ENCODE measurements at regions not wholly inside any gene's neighbourhood (a gene's known extent, or its start where the extent isn't known, plus 50 kb on each side); places are given as distances from the start of the nearest gene placed in this dataset.

- intact Hi-C loops (cut with micrococcal nuclease; ENCODE audit: unreplicated experiment), result no loop called here
- TF ChIP-seq REST (IDR thresholded peaks at IDR 0.05; ENCODE audit: insufficient read depth in 1 of 2, low read depth in 2 of 2, low read length in 1 of 2), result no peak
- TF ChIP-seq CTCF (IDR thresholded peaks at IDR 0.05), result no peak
- no peak for TF ChIP-seq TCF7L2 (IDR thresholded peaks at IDR 0.05; ENCODE audit: low read depth, low read length)
- TF ChIP-seq POLR2AphosphoS5 (IDR thresholded peaks at IDR 0.05; ENCODE audit: low read depth, low read length), result no peak
- no peak for TF ChIP-seq SIN3A (IDR thresholded peaks at IDR 0.05; ENCODE audit: borderline replicate concordance, insufficient read depth, low read depth, low read length)
- no peaks in the 10 kb centered on the region for H3K4me1 ChIP-seq (ENCODE audit: control insufficient read depth, insufficient read depth, low read length)
- H3K4me3 ChIP-seq (ENCODE audit: low read depth in 2 of 2, low read length in 2 of 2), result no peak overlapping the region
- ChIA-PET POLR2A (no interaction called here), CTCF (no interaction called here)
- ATAC-seq (no peak), DNase-seq (ENCODE audit: low read depth, low spot score) (no peak)
- no peak overlapping the region for H3K27ac ChIP-seq (ENCODE audit: low read length)
- in situ Hi-C loops (cut with HindIII; ENCODE audit: low pct_unique_long_range_greater_than_20kb, low sequenced_read_pairs), result no loop called here
- no TSS peak for BruUV-seq (replicated peaks)
- no peaks in the 10 kb centered on the region for H3K27me3 ChIP-seq (ENCODE audit: control insufficient read depth, insufficient read depth, low read length)
- no peaks in the 10 kb centered on the region for H3K9me3 ChIP-seq (ENCODE audit: control insufficient read depth, insufficient read depth, low read depth, low read length)
- H3K36me3 ChIP-seq (ENCODE audit: control insufficient read depth, insufficient read depth, low read length), result no peaks in the 10 kb centered on the region
These were observed 84.7 kb upstream of the BRINP1 start for GRCh38 chr9:119453980-119454379.

GRCh38 chr9:119453490-119453911 lies 84.3 kb upstream of the BRINP1 start:
- H3K36me3 ChIP-seq (ENCODE audit: control insufficient read depth, insufficient read depth, low read length), result no peaks in the 10 kb centered on the region
- in situ Hi-C loops (cut with HindIII; ENCODE audit: low pct_unique_long_range_greater_than_20kb, low sequenced_read_pairs), result no loop called here
- no peak overlapping the region for H3K4me3 ChIP-seq (ENCODE audit: low read depth in 2 of 2, low read length in 2 of 2)
- TF ChIP-seq SIN3A (IDR thresholded peaks at IDR 0.05; ENCODE audit: borderline replicate concordance, insufficient read depth, low read depth, low read length), result no peak
- no peak for TF ChIP-seq TCF7L2 (IDR thresholded peaks at IDR 0.05; ENCODE audit: low read depth, low read length)
- no peaks in the 10 kb centered on the region for H3K9me3 ChIP-seq (ENCODE audit: control insufficient read depth, insufficient read depth, low read depth, low read length)
- H3K27me3 ChIP-seq (ENCODE audit: control insufficient read depth, insufficient read depth, low read length), result no peaks in the 10 kb centered on the region
- no peak for ATAC-seq
- no TSS peak for BruUV-seq (replicated peaks)
- intact Hi-C loops (cut with micrococcal nuclease; ENCODE audit: unreplicated experiment), result no loop called here
- no peaks in the 10 kb centered on the region for H3K4me1 ChIP-seq (ENCODE audit: control insufficient read depth, insufficient read depth, low read length)
- DNase-seq (ENCODE audit: low read depth, low spot score), result no peak
- no peak overlapping the region for H3K27ac ChIP-seq (ENCODE audit: low read length)
- ChIA-PET CTCF (no interaction called here), POLR2A (no interaction called here)

GRCh38 chr9:119451426-119451825 lies 82.2 kb upstream of the BRINP1 start:
- no peak for TF ChIP-seq SIN3A (IDR thresholded peaks at IDR 0.05; ENCODE audit: borderline replicate concordance, insufficient read depth, low read depth, low read length)
- no peak for TF ChIP-seq TCF7L2 (IDR thresholded peaks at IDR 0.05; ENCODE audit: low read depth, low read length)
- no peak for TF ChIP-seq POLR2AphosphoS5 (IDR thresholded peaks at IDR 0.05; ENCODE audit: low read depth, low read length)
- TF ChIP-seq CTCF (IDR thresholded peaks at IDR 0.05), result no peak
- TF ChIP-seq REST (IDR thresholded peaks at IDR 0.05; ENCODE audit: insufficient read depth in 1 of 2, low read depth in 2 of 2, low read length in 1 of 2), result no peak
- ChIA-PET CTCF (no interaction called here), POLR2A (no interaction called here)
- DNase-seq (ENCODE audit: low read depth, low spot score) (no peak), ATAC-seq (no peak)
- Histone ChIP-seq H3K27me3 (ENCODE audit: control insufficient read depth, insufficient read depth, low read length) (no peaks in the 10 kb centered on the region), H3K36me3 (ENCODE audit: control insufficient read depth, insufficient read depth, low read length) (no peaks in the 10 kb centered on the region), H3K9me3 (ENCODE audit: control insufficient read depth, insufficient read depth, low read depth, low read length) (no peaks in the 10 kb centered on the region), H3K4me1 (ENCODE audit: control insufficient read depth, insufficient read depth, low read length) (no peaks in the 10 kb centered on the region), H3K4me3 (ENCODE audit: low read depth in 2 of 2, low read length in 2 of 2) (no peak overlapping the region), H3K27ac (ENCODE audit: low read length) (no peak overlapping the region)
- in situ Hi-C loops (cut with HindIII; ENCODE audit: low pct_unique_long_range_greater_than_20kb, low sequenced_read_pairs), result no loop called here
- intact Hi-C loops (cut with micrococcal nuclease; ENCODE audit: unreplicated experiment), result no loop called here
- BruUV-seq (replicated peaks), result no TSS peak
